ENCODE measurements at regions not wholly inside any gene's neighbourhood (a gene's known extent, or its start where the extent isn't known, plus 50 kb on each side); places are given as distances from the start of the nearest gene placed in this dataset.

- 0 to 6% methylated on average over 1 of the region's 1 CpG for WGBS, 2 donors
- TF ChIP-seq POLR2A (IDR thresholded peaks at IDR 0.05) (no peak), CTCF (IDR thresholded peaks at IDR 0.05) (no peak)
These were observed 649.4 kb downstream of the HDGFL1 start for GRCh38 chr6:23218751-23219150.

GRCh38 chr6:23222724-23223123 lies 653.4 kb downstream of the HDGFL1 start:
- TF ChIP-seq CTCF (IDR thresholded peaks at IDR 0.05) (no peak), POLR2A (IDR thresholded peaks at IDR 0.05) (no peak)
- intact Hi-C loops (cut with DNase I): no loop called here
- no peak overlapping the region for H3K4me3 ChIP-seq
- H3K27me3 ChIP-seq: no peaks in the 10 kb centered on the region
- no peak for DNase-seq
- H3K27ac ChIP-seq: no peak overlapping the region
- no peaks in the 10 kb centered on the region for H3K4me1 ChIP-seq
- WGBS, 2 donors: 70 to 83% methylated on average over 1 of the region's 1 CpG
- no peaks in the 10 kb centered on the region for H3K36me3 ChIP-seq (replicated peaks in 1 of 2; ENCODE audit: insufficient read depth in 1 of 2, low read depth in 2 of 2)
- no peaks in the 10 kb centered on the region for H3K9me3 ChIP-seq
- ATAC-seq: no peak

More at GRCh38 chr6:23218751-23219150, 649.4 kb downstream of the HDGFL1 start:
- Histone ChIP-seq H3K27ac (no peak overlapping the region), H3K27me3 (no peaks in the 10 kb centered on the region), H3K36me3 (replicated peaks in 1 of 2; ENCODE audit: insufficient read depth in 1 of 2, low read depth in 2 of 2) (no peaks in the 10 kb centered on the region), H3K4me3 (no peak overlapping the region), H3K4me1 (no peaks in the 10 kb centered on the region), H3K9me3 (no peaks in the 10 kb centered on the region)
- ATAC-seq (no peak), DNase-seq (no peak)
- intact Hi-C loops (cut with DNase I): no loop called here

- no peaks in the 10 kb centered on the region for H3K36me3 ChIP-seq (replicated peaks in 1 of 2; ENCODE audit: insufficient read depth in 1 of 2, low read depth in 2 of 2)
- no peaks in the 10 kb centered on the region for H3K27me3 ChIP-seq
- no peaks in the 10 kb centered on the region for H3K9me3 ChIP-seq
- no peak for DNase-seq
- intact Hi-C loops (cut with DNase I): no loop called here
- no peak overlapping the region for H3K27ac ChIP-seq
- TF ChIP-seq CTCF (IDR thresholded peaks at IDR 0.05): no peak
- no peak for TF ChIP-seq POLR2A (IDR thresholded peaks at IDR 0.05)
- 67 to 68% methylated on average over 1 of the region's 1 CpG for WGBS, 2 donors
- H3K4me3 ChIP-seq: no peak overlapping the region
- ATAC-seq: no peak
- H3K4me1 ChIP-seq: no peaks in the 10 kb centered on the region
These were observed 655.2 kb downstream of the HDGFL1 start for GRCh38 chr6:23224540-23224939.

- 72 to 88% methylated on average over 11 of the region's 11 CpGs for WGBS, 2 donors
- no peaks in the 10 kb centered on the region for H3K27me3 ChIP-seq
- no peaks in the 10 kb centered on the region for H3K9me3 ChIP-seq
- intact Hi-C loops (cut with DNase I): no loop called here
- TF ChIP-seq POLR2A (IDR thresholded peaks at IDR 0.05) (no peak), CTCF (IDR thresholded peaks at IDR 0.05) (no peak)
- H3K4me1 ChIP-seq: no peaks in the 10 kb centered on the region
- no peak overlapping the region for H3K27ac ChIP-seq
- ATAC-seq (no peak), DNase-seq (no peak)
- H3K36me3 ChIP-seq (replicated peaks in 1 of 2; ENCODE audit: insufficient read depth in 1 of 2, low read depth in 2 of 2): no peaks in the 10 kb centered on the region
- no peak overlapping the region for H3K4me3 ChIP-seq
These were observed 659.2 kb downstream of the HDGFL1 start for GRCh38 chr6:23228439-23229024.

- intact Hi-C loops (cut with DNase I): no loop called here
- WGBS, 2 donors: 52 to 70% methylated on average over 5 of the region's 5 CpGs
These were observed 674.5 kb downstream of the HDGFL1 start for GRCh38 chr6:23243854-23244253.

More at GRCh38 chr6:23243854-23244253, 674.5 kb downstream of the HDGFL1 start:
- DNase-seq: no peak
- Histone ChIP-seq H3K36me3 (replicated peaks in 1 of 2; ENCODE audit: insufficient read depth in 1 of 2, low read depth in 2 of 2) (no peaks in the 10 kb centered on the region), H3K9me3 (no peaks in the 10 kb centered on the region), H3K4me3 (no peak overlapping the region), H3K4me1 (no peaks in the 10 kb centered on the region), H3K27me3 (no peaks in the 10 kb centered on the region), H3K27ac (no peak overlapping the region)
- no peak for ATAC-seq
- no peak for TF ChIP-seq CTCF (IDR thresholded peaks at IDR 0.05)
